T-helper 1 cell treated with Interleukin-12 subunit alpha and Interleukin-12 subunit beta and Interleukin-4 antibody, amounts not matched to agents 30 μg/mL and 1 μg/mL, for 36 hours (primary cell): ENCODE measurements at regions not wholly inside any gene's neighbourhood (a gene's known extent, or its start where the extent isn't known, plus 50 kb on each side); places are given as distances from the start of the nearest gene placed in this dataset.

Experiments
- H3K27ac Mint-ChIP-seq: one replicate; pipeline ENCODE4 v1.8.0; 2021; ENCODE audit warnings: mild to moderate bottlenecking, mixed read lengths
- H3K27me3 Mint-ChIP-seq: one replicate; pipeline ENCODE4 v1.8.0; 2021; ENCODE audit warnings: low read depth, mixed read lengths
- H3K36me3 Mint-ChIP-seq: one replicate; pipeline ENCODE4 v1.8.0; 2021; ENCODE audit warnings: low read depth, mixed read lengths
- H3K4me1 Mint-ChIP-seq: one replicate; pipeline ENCODE4 v1.8.0; 2021; ENCODE audit warnings: low read depth, mixed read lengths
- H3K4me3 Mint-ChIP-seq: one replicate; pipeline ENCODE4 v1.8.0; 2021; ENCODE audit warnings: mild to moderate bottlenecking, moderate library complexity, mixed read lengths
- H3K9me3 Mint-ChIP-seq: one replicate; pipeline ENCODE4 v1.8.0; 2021; ENCODE audit warnings: mixed read lengths

DNA sequence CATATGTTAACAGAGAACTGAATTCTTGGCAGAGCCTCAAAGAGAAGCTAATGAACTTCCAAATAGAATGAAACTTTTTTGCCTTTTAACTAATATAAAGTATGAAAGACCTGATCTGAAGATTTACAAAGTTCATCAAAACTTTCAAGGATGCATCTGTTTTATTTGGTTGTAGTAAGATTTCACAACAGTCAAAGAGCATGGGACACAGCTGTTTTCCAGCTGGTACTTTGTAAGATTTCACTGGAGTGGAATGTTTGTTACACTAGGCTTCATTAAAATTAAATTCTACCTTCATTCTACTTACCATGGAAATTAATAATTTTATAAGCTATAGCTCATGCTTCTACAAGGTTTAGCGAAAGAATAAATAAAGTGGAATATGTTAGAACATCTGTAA, 351.2 kb downstream of the SLC6A15 start:
- Mint-ChIP-seq H3K4me3 (no peak overlapping the region), H3K36me3 (no peaks in the 10 kb centered on the region), H3K27me3 (no peaks in the 10 kb centered on the region), H3K9me3 (no peaks in the 10 kb centered on the region), H3K27ac (no peak overlapping the region), H3K4me1 (no peaks in the 10 kb centered on the region)

- H3K9me3 Mint-ChIP-seq, result peaks cover 5% of the 10 kb centered on the region
- H3K27ac Mint-ChIP-seq, result no peak overlapping the region
- H3K4me3 Mint-ChIP-seq, result no peak overlapping the region
- no peaks in the 10 kb centered on the region for H3K36me3 Mint-ChIP-seq
- no peaks in the 10 kb centered on the region for H3K27me3 Mint-ChIP-seq
- no peaks in the 10 kb centered on the region for H3K4me1 Mint-ChIP-seq
These were observed 358.3 kb downstream of the SLC6A15 start for GRCh38 chr12:84554199-84554723.

- Mint-ChIP-seq H3K27ac (no peak overlapping the region), H3K27me3 (no peaks in the 10 kb centered on the region), H3K9me3 (peaks cover 5% of the 10 kb centered on the region), H3K4me3 (no peak overlapping the region), H3K36me3 (no peaks in the 10 kb centered on the region), H3K4me1 (no peaks in the 10 kb centered on the region)
These were observed 359.1 kb downstream of the SLC6A15 start for GRCh38 chr12:84553331-84554117.

DNA sequence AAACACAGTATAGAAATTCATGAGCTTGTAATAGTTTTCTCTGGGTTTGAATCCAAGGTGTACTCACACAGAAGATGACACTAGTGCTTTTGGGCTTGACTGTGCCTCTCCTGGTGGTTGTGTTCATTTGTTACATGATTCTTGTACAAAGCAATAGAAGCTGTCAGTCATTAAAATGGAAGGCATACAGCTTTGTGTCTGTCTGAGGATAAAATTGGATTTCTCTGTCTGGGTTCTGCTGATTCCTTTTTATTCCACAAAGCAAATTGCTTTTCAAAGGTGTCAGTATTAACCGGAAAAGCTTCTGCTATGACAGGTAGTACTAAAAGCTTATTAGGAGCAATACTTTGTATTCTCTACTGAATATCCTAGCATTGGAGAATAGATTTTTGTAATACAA, 361.2 kb downstream of the SLC6A15 start:
- H3K27me3 Mint-ChIP-seq, result no peaks in the 10 kb centered on the region
- H3K4me1 Mint-ChIP-seq, result no peaks in the 10 kb centered on the region
- peaks cover 5% of the 10 kb centered on the region for H3K9me3 Mint-ChIP-seq

DNA sequence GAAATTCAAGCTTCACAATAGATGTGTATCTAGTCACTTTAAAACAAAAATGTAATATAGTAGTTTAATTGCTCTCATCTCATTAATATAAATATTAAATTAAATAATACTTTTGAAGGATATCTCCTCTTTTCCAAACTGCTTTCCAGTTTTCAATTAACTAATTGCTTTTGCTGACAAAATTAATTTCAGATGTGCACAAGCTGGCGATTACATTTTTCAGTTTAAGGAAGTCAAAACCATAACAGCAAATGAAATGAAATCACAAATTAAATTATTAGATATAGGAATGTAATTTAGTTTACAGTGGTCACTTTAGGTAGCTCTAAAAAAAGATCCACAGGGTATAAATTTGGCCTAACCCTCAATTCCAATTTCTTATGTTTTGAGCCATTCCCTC, 362.1 kb downstream of the SLC6A15 start:
- Mint-ChIP-seq H3K4me1 (no peaks in the 10 kb centered on the region), H3K27ac (no peak overlapping the region), H3K4me3 (no peak overlapping the region), H3K9me3 (peaks cover 8% of the 10 kb centered on the region), H3K36me3 (no peaks in the 10 kb centered on the region), H3K27me3 (no peaks in the 10 kb centered on the region)

More for the DNA sequence above, 361.2 kb downstream of the SLC6A15 start:
- no peak overlapping the region for H3K4me3 Mint-ChIP-seq
- no peak overlapping the region for H3K27ac Mint-ChIP-seq
- no peaks in the 10 kb centered on the region for H3K36me3 Mint-ChIP-seq

DNA sequence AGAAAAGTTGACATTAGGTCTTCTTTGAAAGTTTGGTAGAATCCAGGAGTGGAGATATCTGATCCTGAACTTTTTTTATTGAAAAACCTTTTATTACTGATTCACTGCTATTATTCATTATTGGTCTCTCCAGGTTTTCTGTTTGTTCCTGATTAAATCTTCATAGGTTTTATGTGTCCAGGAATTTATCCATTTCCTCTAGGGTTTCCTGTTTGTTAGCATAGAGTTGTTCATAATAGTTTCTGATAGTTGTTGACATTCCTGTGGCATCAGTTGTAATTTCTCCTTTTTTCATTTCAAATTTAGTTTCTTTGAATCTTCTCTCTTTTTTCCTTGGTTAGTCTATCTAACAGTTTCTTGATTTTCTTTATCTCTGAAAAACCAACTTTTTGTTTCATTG, 370.3 kb downstream of the SLC6A15 start:
- Mint-ChIP-seq H3K9me3 (peaks cover 6% of the 10 kb centered on the region), H3K27ac (no peak overlapping the region), H3K4me1 (no peaks in the 10 kb centered on the region), H3K36me3 (no peaks in the 10 kb centered on the region), H3K27me3 (no peaks in the 10 kb centered on the region), H3K4me3 (no peak overlapping the region)

- H3K9me3 Mint-ChIP-seq, result no peaks in the 10 kb centered on the region
- no peaks in the 10 kb centered on the region for H3K36me3 Mint-ChIP-seq
These were observed 374.9 kb downstream of the SLC6A15 start for GRCh38 chr12:84537666-84538065.

DNA sequence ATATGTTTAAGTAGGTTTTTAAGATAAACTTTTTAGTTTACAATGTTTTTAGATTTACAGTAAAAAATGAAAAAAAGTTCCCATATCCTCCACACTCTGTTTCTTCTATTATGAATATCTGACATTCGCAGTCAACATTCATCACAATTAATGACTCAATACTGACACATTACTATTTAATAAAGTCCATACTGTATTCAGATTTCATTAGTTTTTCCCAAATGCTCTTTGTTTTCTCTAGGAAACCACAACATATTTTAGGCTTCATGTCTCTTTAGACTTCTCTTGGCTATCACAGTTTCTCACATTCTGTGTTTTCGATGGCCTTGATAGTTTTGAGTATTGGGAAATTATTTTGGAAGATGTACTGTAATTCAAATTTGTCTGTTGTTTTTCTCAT, 399.8 kb downstream of the SLC6A15 start:
- H3K27ac Mint-ChIP-seq, result no peak overlapping the region
- H3K9me3 Mint-ChIP-seq, result no peaks in the 10 kb centered on the region
- no peaks in the 10 kb centered on the region for H3K4me1 Mint-ChIP-seq
- H3K27me3 Mint-ChIP-seq, result no peaks in the 10 kb centered on the region
- no peaks in the 10 kb centered on the region for H3K36me3 Mint-ChIP-seq
- H3K4me3 Mint-ChIP-seq, result no peak overlapping the region

More at GRCh38 chr12:84537666-84538065, 374.9 kb downstream of the SLC6A15 start:
- Mint-ChIP-seq H3K27me3 (no peaks in the 10 kb centered on the region), H3K4me3 (no peak overlapping the region), H3K27ac (no peak overlapping the region), H3K4me1 (no peaks in the 10 kb centered on the region)

DNA sequence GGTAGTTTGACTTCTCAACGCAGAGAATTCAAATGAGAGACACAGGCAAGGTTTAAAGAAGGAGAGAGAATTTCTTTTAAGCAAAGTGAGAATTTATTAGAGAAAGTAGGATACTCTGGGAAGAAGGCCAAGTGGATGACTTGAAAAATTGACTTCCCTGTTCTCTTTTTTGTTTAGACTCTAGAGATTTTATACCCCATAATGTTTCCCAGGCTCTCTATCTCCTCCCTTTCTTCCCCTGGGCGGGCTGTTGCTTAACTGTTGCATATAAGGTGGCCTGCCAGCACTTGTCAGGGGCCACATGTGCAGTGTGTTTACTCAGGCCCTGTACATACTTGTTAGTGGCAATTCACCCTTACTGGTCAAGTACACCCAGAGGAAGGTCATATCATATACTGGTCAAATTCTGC, 403.7 kb downstream of the SLC6A15 start:
- Mint-ChIP-seq H3K27me3 (no peaks in the 10 kb centered on the region), H3K9me3 (no peaks in the 10 kb centered on the region), H3K36me3 (no peaks in the 10 kb centered on the region), H3K27ac (no peak overlapping the region), H3K4me1 (no peaks in the 10 kb centered on the region), H3K4me3 (no peak overlapping the region)

DNA sequence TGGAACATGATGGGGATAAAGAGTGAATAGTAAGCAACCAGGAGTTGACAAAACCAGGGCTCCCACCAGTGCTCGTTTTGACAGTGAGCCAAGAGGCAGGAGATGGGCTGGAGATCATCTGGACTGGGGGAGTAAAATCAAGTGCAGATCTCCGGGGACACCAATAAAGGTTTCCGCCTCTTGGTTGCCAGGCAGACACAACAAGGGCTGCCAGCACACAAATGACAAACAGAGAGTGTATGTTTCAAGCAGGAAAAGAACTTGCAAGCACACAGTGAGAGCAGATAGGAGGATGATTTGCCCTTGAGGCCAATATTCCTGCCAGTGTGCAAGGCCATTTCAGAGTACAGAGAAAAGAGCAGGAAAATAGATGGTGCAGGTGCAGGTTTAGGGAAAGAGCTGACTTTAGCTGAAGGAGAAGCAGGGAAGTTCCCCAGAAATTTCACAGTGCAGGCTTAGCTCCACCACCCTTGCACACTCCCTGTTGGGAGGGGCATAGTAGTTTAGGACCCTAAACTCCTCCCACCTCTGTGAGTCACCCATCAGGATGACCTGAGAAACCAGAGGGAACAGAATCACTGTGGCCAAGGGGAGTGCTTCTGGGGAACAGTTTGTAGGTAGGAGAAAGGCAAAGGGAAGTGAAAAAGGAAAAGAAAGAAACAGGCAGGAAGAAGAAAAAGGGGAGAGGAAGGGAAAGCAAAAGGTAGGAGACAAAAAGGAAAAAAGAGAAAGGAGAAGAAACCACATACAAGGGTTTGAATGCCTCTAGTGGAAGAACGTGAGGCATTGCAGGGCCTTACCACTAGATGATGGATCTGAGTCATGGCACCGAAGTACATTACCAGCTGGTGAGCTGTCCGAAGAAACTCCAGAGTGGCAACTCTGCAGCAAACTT, 404.4 kb downstream of the SLC6A15 start:
- Mint-ChIP-seq H3K27ac (no peak overlapping the region), H3K4me3 (no peak overlapping the region), H3K9me3 (no peaks in the 10 kb centered on the region), H3K36me3 (no peaks in the 10 kb centered on the region), H3K4me1 (no peaks in the 10 kb centered on the region), H3K27me3 (no peaks in the 10 kb centered on the region)

DNA sequence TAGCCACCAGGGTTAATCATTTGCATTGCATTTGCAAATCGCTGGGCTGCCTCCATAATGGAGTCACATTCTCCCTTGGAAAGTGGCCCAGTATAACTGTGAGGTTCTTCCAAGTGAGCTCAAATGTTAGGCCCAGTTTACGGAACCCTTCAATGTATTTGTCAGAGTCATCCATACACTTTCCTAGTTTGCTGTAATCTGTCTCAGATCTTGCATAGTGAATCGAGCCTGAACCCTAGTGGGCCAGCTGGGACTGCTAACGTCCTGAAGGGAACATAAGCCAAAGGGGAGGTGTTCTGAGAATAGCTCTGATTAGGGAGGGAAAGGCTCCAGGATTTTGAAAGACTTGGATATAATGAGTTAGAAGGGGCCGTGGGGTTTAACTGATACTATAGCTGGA, 406.3 kb downstream of the SLC6A15 start:
- H3K27me3 Mint-ChIP-seq, result no peaks in the 10 kb centered on the region

DNA sequence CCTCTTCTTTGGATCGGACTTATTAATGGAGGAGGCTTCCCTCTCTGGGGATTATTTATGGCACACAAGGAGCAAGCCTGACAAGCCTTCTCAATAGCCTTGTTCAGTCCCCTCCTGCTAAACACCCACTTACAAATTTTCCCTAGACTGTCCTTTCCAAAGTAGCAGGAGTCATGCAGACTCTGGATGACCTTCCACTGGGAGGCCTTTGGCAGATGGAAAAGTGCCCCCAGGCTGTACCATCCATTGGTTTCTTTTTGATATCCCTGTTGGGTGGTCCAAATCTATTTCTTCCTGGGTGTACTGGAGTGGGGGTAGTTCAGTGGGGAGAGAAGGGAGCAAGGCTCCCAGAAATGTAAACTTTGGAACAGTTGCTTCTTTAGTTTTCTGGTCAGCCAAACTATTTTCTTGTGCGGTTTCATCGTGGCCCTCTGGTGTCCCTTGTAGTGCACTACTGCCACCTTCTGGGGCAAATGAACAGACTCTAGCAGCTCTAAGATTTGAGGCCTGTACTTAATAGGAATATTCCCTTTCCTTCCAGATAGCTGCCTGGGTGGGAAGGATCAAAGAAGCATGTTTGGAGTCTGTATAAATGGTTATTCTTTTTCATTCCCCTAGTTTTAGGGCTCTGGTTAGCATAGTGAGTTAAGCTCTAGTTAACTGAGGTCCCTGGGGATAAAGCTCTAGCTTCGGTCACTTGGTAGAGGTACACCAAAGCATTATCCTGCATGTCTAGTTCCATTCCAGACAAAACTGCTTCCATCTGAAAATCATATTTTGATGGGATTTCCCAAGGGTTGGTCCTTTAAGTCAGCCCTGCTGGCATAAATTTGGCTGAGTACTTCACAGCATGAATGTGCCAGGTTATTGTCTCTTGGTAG, 409.5 kb downstream of the SLC6A15 start:
- H3K4me3 Mint-ChIP-seq, result no peak overlapping the region
- H3K4me1 Mint-ChIP-seq, result peaks cover 2% of the 10 kb centered on the region
- H3K9me3 Mint-ChIP-seq, result no peaks in the 10 kb centered on the region
- no peak overlapping the region for H3K27ac Mint-ChIP-seq
- H3K27me3 Mint-ChIP-seq, result no peaks in the 10 kb centered on the region
- H3K36me3 Mint-ChIP-seq, result no peaks in the 10 kb centered on the region

More for the DNA sequence above, 406.3 kb downstream of the SLC6A15 start:
- H3K4me1 Mint-ChIP-seq, result peaks cover 2% of the 10 kb centered on the region
- no peaks in the 10 kb centered on the region for H3K36me3 Mint-ChIP-seq
- H3K4me3 Mint-ChIP-seq, result no peak overlapping the region
- H3K9me3 Mint-ChIP-seq, result no peaks in the 10 kb centered on the region
- no peak overlapping the region for H3K27ac Mint-ChIP-seq

DNA sequence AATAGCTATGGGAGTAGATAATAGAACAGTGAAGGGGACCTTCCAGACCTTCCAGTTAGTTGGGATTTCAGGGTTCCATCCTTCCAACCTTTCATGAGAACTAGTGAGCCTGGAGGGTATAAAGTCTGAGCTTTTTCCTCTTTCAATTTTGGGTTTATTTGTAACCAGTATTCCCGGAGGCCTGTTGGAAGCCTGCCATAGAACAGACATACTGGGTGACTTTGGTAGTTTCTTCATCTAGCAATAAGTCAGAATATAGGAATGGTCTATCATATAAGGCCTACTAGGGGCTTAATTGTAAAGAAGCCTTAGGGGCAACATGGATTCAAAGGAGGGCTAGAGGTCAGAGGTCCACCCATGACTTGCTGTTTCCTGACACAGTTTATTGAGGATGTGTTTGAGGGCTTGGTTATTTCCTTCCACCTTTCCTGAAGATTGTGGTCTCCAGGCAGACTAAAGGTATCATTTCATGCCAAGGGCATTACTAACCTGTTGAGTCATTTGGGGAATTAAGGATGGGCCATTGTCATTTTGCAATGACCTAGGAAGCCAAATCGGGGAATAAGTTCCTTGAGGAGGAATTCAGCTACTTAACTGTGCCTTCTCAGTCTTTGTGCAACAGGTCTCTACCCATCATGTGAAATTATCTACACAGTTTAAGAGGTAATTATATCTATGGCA, 410.3 kb downstream of the SLC6A15 start:
- Mint-ChIP-seq H3K4me1 (peaks cover 2% of the 10 kb centered on the region), H3K9me3 (no peaks in the 10 kb centered on the region), H3K27ac (no peak overlapping the region), H3K36me3 (no peaks in the 10 kb centered on the region), H3K27me3 (no peaks in the 10 kb centered on the region), H3K4me3 (no peak overlapping the region)

DNA sequence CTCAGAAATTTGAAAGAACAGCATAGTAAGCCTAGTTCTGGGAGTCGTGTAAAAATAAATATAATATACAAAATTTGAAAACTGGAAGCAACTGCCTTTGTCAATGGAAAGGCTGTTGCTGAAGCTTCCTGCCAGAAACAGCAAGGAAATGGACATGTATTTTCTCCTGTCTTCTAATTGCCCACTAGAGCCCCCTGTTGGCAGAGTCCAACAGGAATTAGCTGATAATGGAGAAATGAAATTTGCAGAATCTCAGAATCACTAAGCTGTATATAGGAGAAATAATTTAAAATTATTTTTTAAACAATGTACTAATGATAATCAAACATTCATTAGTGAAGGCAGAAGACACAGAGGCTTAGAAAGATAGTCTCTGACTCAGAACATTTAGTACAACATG, 414.8 kb downstream of the SLC6A15 start:
- Mint-ChIP-seq H3K27ac (no peak overlapping the region), H3K4me3 (no peak overlapping the region), H3K4me1 (no peaks in the 10 kb centered on the region), H3K36me3 (no peaks in the 10 kb centered on the region), H3K27me3 (no peaks in the 10 kb centered on the region), H3K9me3 (no peaks in the 10 kb centered on the region)
